ENCODE measurements at regions not wholly inside any gene's neighbourhood (a gene's known extent, or its start where the extent isn't known, plus 50 kb on each side); places are given as distances from the start of the nearest gene placed in this dataset.
"Not testable (repeated sequence)": the region's sequence is repeated elsewhere in the genome, so short reads cannot be mapped to it uniquely, and the experiment has no call there.

DNA sequence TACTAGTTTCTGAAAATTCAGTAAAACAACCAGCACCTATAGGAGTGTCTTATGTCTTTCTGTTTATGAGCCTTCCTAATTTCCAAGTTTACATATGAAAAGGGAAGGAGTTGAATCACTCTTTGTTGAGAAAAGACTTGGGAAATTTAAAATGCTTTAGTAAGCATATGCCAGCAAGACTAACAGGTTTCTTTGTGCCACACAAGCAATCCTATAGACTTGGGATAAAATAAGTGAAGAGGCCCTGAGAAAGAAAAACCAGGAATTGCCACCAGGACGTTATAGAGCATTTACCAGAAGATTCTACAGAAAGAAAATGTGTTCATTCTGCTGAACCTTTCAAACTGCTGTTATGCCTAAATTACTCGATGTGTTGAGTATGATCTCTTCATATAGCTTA is 1099.1 kb downstream of the EPHA3 start:
- H2AFZ ChIP-seq (ENCODE audit: low read length) = not testable (repeated sequence)
- WGBS, 2 experiments (ENCODE audit: extremely low coverage in 1 of 2, insufficient coverage in 1 of 2, insufficient read length in 1 of 2, insufficient replicate concordance in 2 of 2, low coverage in 1 of 2, low lambda C conversion rate in 2 of 2, missing lambda C conversion rate in 1 of 2) = 65% methylated on average over 2 of the region's 2 CpGs; no CpG with 5 or more reads in 1 of the 2 experiments

GRCh38 chr3:90207353-90208097 is 1100.1 kb downstream of the EPHA3 start:
- H3K23ac ChIP-seq (ENCODE audit: insufficient read length); H4K8ac ChIP-seq (ENCODE audit: extremely low read depth, insufficient read depth, low read length); CTCF ChIA-PET (ENCODE audit: partially characterized antibody); H2BK12ac ChIP-seq (ENCODE audit: low read depth, low read length); H3K14ac ChIP-seq (ENCODE audit: insufficient read length); H4K5ac ChIP-seq (ENCODE audit: insufficient read length, low read depth, low read length); H2AK5ac ChIP-seq (ENCODE audit: low read depth, low read length); H3K56ac ChIP-seq (replicated peaks; ENCODE audit: insufficient read length, low read depth, low read length); H2BK5ac ChIP-seq (ENCODE audit: low read depth, low read length); H4K91ac ChIP-seq (replicated peaks; ENCODE audit: insufficient read length, low read length); H3K23me2 ChIP-seq (ENCODE audit: low read depth, low read length); H3K9me3 ChIP-seq (ENCODE audit: insufficient read depth in 2 of 2, low read depth in 1 of 2, low read length in 1 of 2); H3K79me2 ChIP-seq (ENCODE audit: control insufficient read depth in 1 of 2, insufficient read depth in 2 of 2, low read length in 2 of 2); H3K18ac ChIP-seq (ENCODE audit: extremely low read depth, low read length); H3K4ac ChIP-seq (replicated peaks; ENCODE audit: insufficient read length, low read depth, low read length); H3K9ac ChIP-seq (replicated peaks in 1 of 4; ENCODE audit: extremely low read depth in 1 of 4, low read depth in 3 of 4, low read length in 3 of 4); H3K4me3 ChIP-seq (ENCODE audit: extremely low read depth in 1 of 4, insufficient read depth in 2 of 4, low read depth in 3 of 4, low read length in 4 of 4); H2BK20ac ChIP-seq (ENCODE audit: low read length); DNase-seq (ENCODE audit: low read depth in 1 of 2, low spot score in 2 of 2); H2AFZ ChIP-seq (ENCODE audit: low read length); H3K4me1 ChIP-seq (replicated peaks in 1 of 4; ENCODE audit: control insufficient read depth in 3 of 4, insufficient read depth in 4 of 4, low read length in 3 of 4); H3K27ac ChIP-seq (ENCODE audit: low read depth, low read length); H2BK120ac ChIP-seq (replicated peaks; ENCODE audit: low read depth, low read length); POLR2A ChIA-PET (ENCODE audit: partially characterized antibody); H3K27me3 ChIP-seq (replicated peaks in 1 of 4; ENCODE audit: control insufficient read depth in 3 of 4, extremely low read depth in 1 of 4, insufficient read depth in 3 of 4, low read length in 3 of 4); H2BK15ac ChIP-seq (ENCODE audit: low read length); H4K20me1 ChIP-seq (replicated peaks in 1 of 2; ENCODE audit: control insufficient read depth in 1 of 2, insufficient read depth in 2 of 2, low read length in 2 of 2); H3K79me1 ChIP-seq (ENCODE audit: low read depth, low read length); H3K4me2 ChIP-seq (ENCODE audit: insufficient read depth in 1 of 2, low read depth in 2 of 2, low read length in 2 of 2); H3K36me3 ChIP-seq (ENCODE audit: control insufficient read depth in 2 of 4, insufficient read depth in 4 of 4, low read length in 3 of 4): not testable (repeated sequence)
- 88% methylated on average over 5 of the region's 5 CpGs; no CpG with 5 or more reads in 1 of the 2 experiments for WGBS, 2 experiments (ENCODE audit: extremely low coverage in 1 of 2, insufficient coverage in 1 of 2, insufficient read length in 1 of 2, insufficient replicate concordance in 2 of 2, low coverage in 1 of 2, low lambda C conversion rate in 2 of 2, missing lambda C conversion rate in 1 of 2)
- FAIRE-seq = peak; percentile 82

More for the DNA sequence above, 1099.1 kb downstream of the EPHA3 start:
- H3K18ac ChIP-seq (ENCODE audit: extremely low read depth, low read length); H4K91ac ChIP-seq (replicated peaks; ENCODE audit: insufficient read length, low read length); POLR2A ChIA-PET (ENCODE audit: partially characterized antibody); H3K27ac ChIP-seq (ENCODE audit: low read depth, low read length); H3K79me2 ChIP-seq (ENCODE audit: control insufficient read depth in 1 of 2, insufficient read depth in 2 of 2, low read length in 2 of 2); H3K23me2 ChIP-seq (ENCODE audit: low read depth, low read length); H2AK5ac ChIP-seq (ENCODE audit: low read depth, low read length); H2BK12ac ChIP-seq (ENCODE audit: low read depth, low read length); H3K56ac ChIP-seq (replicated peaks; ENCODE audit: insufficient read length, low read depth, low read length); H4K8ac ChIP-seq (ENCODE audit: extremely low read depth, insufficient read depth, low read length); H2BK20ac ChIP-seq (ENCODE audit: low read length); H3K4ac ChIP-seq (replicated peaks; ENCODE audit: insufficient read length, low read depth, low read length); H2BK15ac ChIP-seq (ENCODE audit: low read length); H3K14ac ChIP-seq (ENCODE audit: insufficient read length); DNase-seq (ENCODE audit: low read depth in 1 of 2, low spot score in 2 of 2); H4K20me1 ChIP-seq (replicated peaks in 1 of 2; ENCODE audit: control insufficient read depth in 1 of 2, insufficient read depth in 2 of 2, low read length in 2 of 2); H3K9ac ChIP-seq (replicated peaks in 1 of 4; ENCODE audit: extremely low read depth in 1 of 4, low read depth in 3 of 4, low read length in 3 of 4); H3K79me1 ChIP-seq (ENCODE audit: low read depth, low read length); H4K5ac ChIP-seq (ENCODE audit: insufficient read length, low read depth, low read length); CTCF ChIA-PET (ENCODE audit: partially characterized antibody); H3K4me2 ChIP-seq (ENCODE audit: insufficient read depth in 1 of 2, low read depth in 2 of 2, low read length in 2 of 2); H3K4me3 ChIP-seq (ENCODE audit: extremely low read depth in 1 of 4, insufficient read depth in 2 of 4, low read depth in 3 of 4, low read length in 4 of 4); H3K36me3 ChIP-seq (ENCODE audit: control insufficient read depth in 2 of 4, insufficient read depth in 4 of 4, low read length in 3 of 4); H3K23ac ChIP-seq (ENCODE audit: insufficient read length); H2BK120ac ChIP-seq (replicated peaks; ENCODE audit: low read depth, low read length); H3K4me1 ChIP-seq (replicated peaks in 1 of 4; ENCODE audit: control insufficient read depth in 3 of 4, insufficient read depth in 4 of 4, low read length in 3 of 4); H3K27me3 ChIP-seq (replicated peaks in 1 of 4; ENCODE audit: control insufficient read depth in 3 of 4, extremely low read depth in 1 of 4, insufficient read depth in 3 of 4, low read length in 3 of 4); H3K9me3 ChIP-seq (ENCODE audit: insufficient read depth in 2 of 2, low read depth in 1 of 2, low read length in 1 of 2); FAIRE-seq; H2BK5ac ChIP-seq (ENCODE audit: low read depth, low read length): not testable (repeated sequence)

Measured in H1 (cell line).